Activated naive CD8-positive, alpha-beta T cell treated with anti-CD3 and anti-CD28 coated beads, Interleukin-2, amount 10 ng/mL, durations not matched to agents 7 days and 5 days (primary cell): ENCODE measurements at regions not wholly inside any gene's neighbourhood (a gene's known extent, or its start where the extent isn't known, plus 50 kb on each side); places are given as distances from the start of the nearest gene placed in this dataset.

Experiments used
- ATAC-seq: fragments of 150-1000 bp; cut with Tn5 transposase; one replicate; pipeline ENCODE4 v1.10.0; 2021; ENCODE audit warnings: low read depth, moderate library complexity
- POLR2A ChIA-PET: fragments of 350-600 bp; sonication (Branson Sonifier 250); formaldehyde crosslinking; loops from one replicate; lab custom pipeline; 2021; ENCODE audit warnings: antibody characterized with exemption; lab: Charles Lee
- DNase-seq: peaks from one replicate; pipeline ENCODE4 v3.0.0; 2021
- H3K27ac Mint-ChIP-seq: one replicate; pipeline ENCODE4 v1.8.0; 2022; ENCODE audit warnings: mild to moderate bottlenecking, mixed read lengths
- H3K27me3 Mint-ChIP-seq: one replicate; pipeline ENCODE4 v1.8.0; 2022; ENCODE audit warnings: mild to moderate bottlenecking, moderate library complexity, mixed read lengths
- H3K36me3 Mint-ChIP-seq: one replicate; pipeline ENCODE4 v1.8.0; 2021; ENCODE audit warnings: mild to moderate bottlenecking, mixed read lengths
- H3K4me1 Mint-ChIP-seq: one replicate; pipeline ENCODE4 v1.8.0; 2021; ENCODE audit warnings: mixed read lengths
- H3K4me3 Mint-ChIP-seq: one replicate; pipeline ENCODE4 v1.8.0; 2022; ENCODE audit warnings: mild to moderate bottlenecking, moderate library complexity, mixed read lengths
- H3K9me3 Mint-ChIP-seq: one replicate; pipeline ENCODE4 v1.8.0; 2021; ENCODE audit warnings: mixed read lengths

- Mint-ChIP-seq H3K27me3 (peaks cover 6% of the 10 kb centered on the region), H3K36me3 (no peaks in the 10 kb centered on the region), H3K4me3 (no peak overlapping the region), H3K27ac (no peak overlapping the region), H3K4me1 (peaks cover 3% of the 10 kb centered on the region), H3K9me3 (no peaks in the 10 kb centered on the region)
- no peak for ATAC-seq
- POLR2A ChIA-PET: no interaction called here
- no peak for DNase-seq
These were observed 113.5 kb upstream of the NFIB start for GRCh38 chr9:14427419-14427818.

- ATAC-seq: no peak
- H3K4me1 Mint-ChIP-seq: peaks cover 3% of the 10 kb centered on the region
- H3K9me3 Mint-ChIP-seq: no peaks in the 10 kb centered on the region
- no peak for DNase-seq
- no peak overlapping the region for H3K27ac Mint-ChIP-seq
- no peak overlapping the region for H3K4me3 Mint-ChIP-seq
- H3K36me3 Mint-ChIP-seq: no peaks in the 10 kb centered on the region
- POLR2A ChIA-PET: no interaction called here
- no peaks in the 10 kb centered on the region for H3K27me3 Mint-ChIP-seq
These were observed 111.0 kb upstream of the NFIB start for GRCh38 chr9:14424983-14425382.

GRCh38 chr9:14424289-14424688 lies 110.3 kb upstream of the NFIB start:
- Mint-ChIP-seq H3K4me1 (peaks cover 3% of the 10 kb centered on the region), H3K4me3 (no peak overlapping the region)

GRCh38 chr9:14423815-14424261 lies 109.9 kb upstream of the NFIB start:
- POLR2A ChIA-PET: no interaction called here
- Mint-ChIP-seq H3K9me3 (no peaks in the 10 kb centered on the region), H3K27ac (no peak overlapping the region), H3K4me1 (peaks cover 3% of the 10 kb centered on the region), H3K36me3 (no peaks in the 10 kb centered on the region), H3K4me3 (no peak overlapping the region), H3K27me3 (no peaks in the 10 kb centered on the region)
- DNase-seq (no peak), ATAC-seq (no peak)

More at GRCh38 chr9:14424289-14424688, 110.3 kb upstream of the NFIB start:
- Mint-ChIP-seq H3K27ac (no peak overlapping the region), H3K9me3 (no peaks in the 10 kb centered on the region), H3K27me3 (no peaks in the 10 kb centered on the region), H3K36me3 (no peaks in the 10 kb centered on the region)
- POLR2A ChIA-PET: no interaction called here
- no peak for DNase-seq
- no peak for ATAC-seq

GRCh38 chr9:14421291-14421690 lies 107.3 kb upstream of the NFIB start:
- no peaks in the 10 kb centered on the region for H3K9me3 Mint-ChIP-seq
- no peak overlapping the region for H3K4me3 Mint-ChIP-seq
- no peaks in the 10 kb centered on the region for H3K36me3 Mint-ChIP-seq
- no peak for DNase-seq
- ATAC-seq: no peak
- POLR2A ChIA-PET: no interaction called here
- no peaks in the 10 kb centered on the region for H3K27me3 Mint-ChIP-seq
- no peaks in the 10 kb centered on the region for H3K4me1 Mint-ChIP-seq
- no peak overlapping the region for H3K27ac Mint-ChIP-seq

- ATAC-seq (no peak), DNase-seq (no peak)
- no peaks in the 10 kb centered on the region for H3K9me3 Mint-ChIP-seq
- POLR2A ChIA-PET: no interaction called here
- no peak overlapping the region for H3K4me3 Mint-ChIP-seq
- no peaks in the 10 kb centered on the region for H3K4me1 Mint-ChIP-seq
- no peaks in the 10 kb centered on the region for H3K36me3 Mint-ChIP-seq
- no peaks in the 10 kb centered on the region for H3K27me3 Mint-ChIP-seq
- H3K27ac Mint-ChIP-seq: no peak overlapping the region
These were observed 105.3 kb upstream of the NFIB start for GRCh38 chr9:14418941-14419937.

GRCh38 chr9:14418301-14418940 lies 104.5 kb upstream of the NFIB start:
- H3K4me1 Mint-ChIP-seq: no peaks in the 10 kb centered on the region
- H3K27ac Mint-ChIP-seq: no peak overlapping the region
- no peak for DNase-seq
- no peak overlapping the region for H3K4me3 Mint-ChIP-seq
- ATAC-seq: no peak
- no peaks in the 10 kb centered on the region for H3K36me3 Mint-ChIP-seq
- no peaks in the 10 kb centered on the region for H3K27me3 Mint-ChIP-seq
- POLR2A ChIA-PET: no interaction called here
- H3K9me3 Mint-ChIP-seq: no peaks in the 10 kb centered on the region

- Mint-ChIP-seq H3K4me3 (no peak overlapping the region), H3K36me3 (no peaks in the 10 kb centered on the region), H3K4me1 (no peaks in the 10 kb centered on the region), H3K27ac (no peak overlapping the region), H3K9me3 (no peaks in the 10 kb centered on the region), H3K27me3 (no peaks in the 10 kb centered on the region)
- POLR2A ChIA-PET: no interaction called here
- no peak for ATAC-seq
- DNase-seq: no peak
These were observed 103.3 kb upstream of the NFIB start for GRCh38 chr9:14417237-14417636.

GRCh38 chr9:14415947-14416346 lies 102.0 kb upstream of the NFIB start:
- Mint-ChIP-seq H3K27me3 (no peaks in the 10 kb centered on the region), H3K4me3 (no peak overlapping the region), H3K36me3 (no peaks in the 10 kb centered on the region), H3K27ac (no peak overlapping the region), H3K4me1 (no peaks in the 10 kb centered on the region), H3K9me3 (no peaks in the 10 kb centered on the region)
- POLR2A ChIA-PET: no interaction called here
- no peak for ATAC-seq
- no peak for DNase-seq

- Mint-ChIP-seq H3K4me3 (no peak overlapping the region), H3K27ac (no peak overlapping the region), H3K36me3 (no peaks in the 10 kb centered on the region), H3K27me3 (no peaks in the 10 kb centered on the region), H3K9me3 (no peaks in the 10 kb centered on the region), H3K4me1 (no peaks in the 10 kb centered on the region)
- DNase-seq (no peak), ATAC-seq (no peak)
- POLR2A ChIA-PET: no interaction called here
These were observed 99.9 kb upstream of the NFIB start for GRCh38 chr9:14413812-14414211.

GRCh38 chr9:14412775-14413174 lies 98.8 kb upstream of the NFIB start:
- POLR2A ChIA-PET: no interaction called here
- Mint-ChIP-seq H3K27ac (no peak overlapping the region), H3K4me3 (no peak overlapping the region), H3K36me3 (no peaks in the 10 kb centered on the region), H3K27me3 (no peaks in the 10 kb centered on the region), H3K9me3 (no peaks in the 10 kb centered on the region), H3K4me1 (no peaks in the 10 kb centered on the region)
- ATAC-seq: no peak
- no peak for DNase-seq

- POLR2A ChIA-PET: no interaction called here
- H3K36me3 Mint-ChIP-seq: no peaks in the 10 kb centered on the region
- no peaks in the 10 kb centered on the region for H3K27me3 Mint-ChIP-seq
- no peaks in the 10 kb centered on the region for H3K4me1 Mint-ChIP-seq
- H3K9me3 Mint-ChIP-seq: no peaks in the 10 kb centered on the region
- H3K4me3 Mint-ChIP-seq: no peak overlapping the region
- ATAC-seq: no peak
- no peak for DNase-seq
- H3K27ac Mint-ChIP-seq: no peak overlapping the region
These were observed 92.5 kb upstream of the NFIB start for GRCh38 chr9:14406463-14406862.

GRCh38 chr9:14405176-14405706 lies 91.3 kb upstream of the NFIB start:
- Mint-ChIP-seq H3K9me3 (no peaks in the 10 kb centered on the region), H3K27ac (no peak overlapping the region), H3K4me1 (no peaks in the 10 kb centered on the region), H3K4me3 (no peak overlapping the region), H3K27me3 (no peaks in the 10 kb centered on the region), H3K36me3 (no peaks in the 10 kb centered on the region)
- no peak for DNase-seq
- POLR2A ChIA-PET: no interaction called here
- ATAC-seq: no peak

- no peak for ATAC-seq
- H3K9me3 Mint-ChIP-seq: no peaks in the 10 kb centered on the region
These were observed 89.1 kb upstream of the NFIB start for GRCh38 chr9:14403081-14403480.

More at GRCh38 chr9:14403081-14403480, 89.1 kb upstream of the NFIB start:
- Mint-ChIP-seq H3K36me3 (no peaks in the 10 kb centered on the region), H3K4me1 (no peaks in the 10 kb centered on the region), H3K4me3 (no peak overlapping the region), H3K27me3 (peaks cover 5% of the 10 kb centered on the region), H3K27ac (no peak overlapping the region)
- no peak for DNase-seq
- POLR2A ChIA-PET: no interaction called here
